Mesendoderm (in vitro differentiated cells): ENCODE measurements at regions not wholly inside any gene's neighbourhood (a gene's known extent, or its start where the extent isn't known, plus 50 kb on each side); places are given as distances from the start of the nearest gene placed in this dataset.

ENCODE experiments used
- DNase-seq: peaks from one replicate; pipeline ENCODE4 v3.0.0; 2013
- H2AK5ac ChIP-seq: 2 replicates; pipeline ENCODE4 v1.6.1; 2013; ENCODE audit warnings: low read length, inconsistent platforms
- H2BK120ac ChIP-seq: 2 replicates; pipeline ENCODE4 v1.6.1; 2013; ENCODE audit warnings: low read depth, mild to moderate bottlenecking, low read length, moderate library complexity, mixed read lengths
- H2BK15ac ChIP-seq: replicated peaks from 2 replicates; pipeline ENCODE4 v1.6.1; 2013; ENCODE audit warnings: low read depth, mild to moderate bottlenecking, moderate library complexity
- H2BK5ac ChIP-seq: 2 replicates; pipeline ENCODE4 v1.6.1; 2013; ENCODE audit warnings: low read length, inconsistent platforms
- H3K18ac ChIP-seq: 2 replicates; pipeline ENCODE4 v1.6.1; 2013; ENCODE audit warnings: mild to moderate bottlenecking, low read length, mixed read lengths
- H3K23ac ChIP-seq: one replicate; pipeline ENCODE4 v1.6.1; 2013; ENCODE audit warnings: low read length
- H3K27ac ChIP-seq: 2 replicates; pipeline ENCODE4 v1.5.1; 2013; ENCODE audit warnings: low read depth, mild to moderate bottlenecking, inconsistent platforms, low read length, moderate library complexity
- H3K27me3 ChIP-seq: 2 replicates; pipeline ENCODE4 v1.6.1; 2013; ENCODE audit warnings: low read length, control low read depth, mild to moderate bottlenecking, inconsistent platforms; ENCODE audit not compliant: insufficient read depth, poor library complexity
- H3K36me3 ChIP-seq: 2 replicates; pipeline ENCODE4 v1.6.1; 2013; ENCODE audit warnings: low read length, inconsistent platforms; ENCODE audit not compliant: control insufficient read depth, insufficient read depth
- H3K4ac ChIP-seq: one replicate; pipeline ENCODE4 v1.6.1; 2013; ENCODE audit warnings: low read depth, mild to moderate bottlenecking, low read length, moderate library complexity
- H3K4me1 ChIP-seq: 2 replicates; pipeline ENCODE4 v1.6.1; 2013; ENCODE audit warnings: low read depth, low read length, inconsistent platforms; ENCODE audit not compliant: control insufficient read depth
- H3K4me2 ChIP-seq: 2 replicates; pipeline ENCODE4 v1.6.1; 2013; ENCODE audit warnings: low read length
- H3K4me3 ChIP-seq: 2 replicates; pipeline ENCODE4 v1.5.1; 2013; ENCODE audit warnings: mild to moderate bottlenecking, low read length
- H3K56ac ChIP-seq: one replicate; pipeline ENCODE4 v1.6.1; 2013; ENCODE audit warnings: low read length
- H3K79me1 ChIP-seq: 2 replicates; pipeline ENCODE4 v1.6.1; 2013; ENCODE audit warnings: low read length, inconsistent platforms
- H3K79me2 ChIP-seq: 2 replicates; pipeline ENCODE4 v1.6.1; 2013; ENCODE audit warnings: mild to moderate bottlenecking, low read length; ENCODE audit not compliant: control insufficient read depth, insufficient read depth
- H3K9ac ChIP-seq: 2 replicates; pipeline ENCODE4 v1.6.1; 2013; ENCODE audit warnings: low read length, inconsistent platforms
- H4K5ac ChIP-seq: one replicate; pipeline ENCODE4 v1.6.1; 2013; ENCODE audit warnings: low read length
- H4K8ac ChIP-seq: one replicate; pipeline ENCODE4 v1.6.1; 2013; ENCODE audit warnings: low read depth, mild to moderate bottlenecking, control low read depth, low read length, moderate library complexity
- WGBS: extraction: QIAGEN DNeasy Blood & Tissue Kit; methylation state at CpG from one replicate; pipeline ENCODE4 v1.1.7; 2013; ENCODE audit warnings: low lambda C conversion rate, missing lambda C conversion rate; ENCODE audit not compliant: insufficient coverage; ENCODE audit errors: extremely low coverage; 5-methylcytosine and 5-hydroxymethylcytosine counted together

- Histone ChIP-seq H3K4ac (no peak overlapping the region), H3K9ac (no peak overlapping the region), H3K4me1 (no peaks in the 10 kb centered on the region), H2AK5ac (no peak overlapping the region), H3K56ac (no peak overlapping the region), H3K4me2 (no peak overlapping the region), H3K79me2 (no peaks in the 10 kb centered on the region), H2BK15ac (no peak overlapping the region), H3K79me1 (no peaks in the 10 kb centered on the region), H3K36me3 (no peaks in the 10 kb centered on the region), H4K5ac (no peak overlapping the region), H3K27me3 (no peaks in the 10 kb centered on the region), H2BK120ac (no peak overlapping the region), H4K8ac (no peak overlapping the region), H3K27ac (no peak overlapping the region), H3K4me3 (no peak overlapping the region), H2BK5ac (no peak overlapping the region), H3K23ac (no peak overlapping the region), H3K18ac (no peak overlapping the region)
- no CpG with 5 or more reads among the region's 4 CpGs for WGBS
- DNase-seq: no peak
These were observed 588.6 kb downstream of the NLGN4X start for GRCh38 chrX:5640071-5640470.

GRCh38 chrX:5638572-5638971 is 590.1 kb downstream of the NLGN4X start:
- no peak overlapping the region for H2AK5ac ChIP-seq
- no peak overlapping the region for H2BK120ac ChIP-seq
- no peaks in the 10 kb centered on the region for H3K79me2 ChIP-seq
- no peak overlapping the region for H4K8ac ChIP-seq
- H3K4me3 ChIP-seq: no peak overlapping the region
- DNase-seq: no peak
- no peak overlapping the region for H3K23ac ChIP-seq
- H2BK15ac ChIP-seq: no peak overlapping the region
- no peaks in the 10 kb centered on the region for H3K79me1 ChIP-seq
- no peak overlapping the region for H3K56ac ChIP-seq
- no peak overlapping the region for H3K27ac ChIP-seq
- H3K9ac ChIP-seq: no peak overlapping the region
- no peak overlapping the region for H3K4me2 ChIP-seq
- H4K5ac ChIP-seq: no peak overlapping the region
- H3K36me3 ChIP-seq: no peaks in the 10 kb centered on the region
- H3K4me1 ChIP-seq: no peaks in the 10 kb centered on the region
- no peak overlapping the region for H2BK5ac ChIP-seq
- H3K18ac ChIP-seq: no peak overlapping the region
- H3K4ac ChIP-seq: no peak overlapping the region
- no peaks in the 10 kb centered on the region for H3K27me3 ChIP-seq
- whole genome bisulfite sequencing: no CpG with 5 or more reads among the region's 7 CpGs

DNA sequence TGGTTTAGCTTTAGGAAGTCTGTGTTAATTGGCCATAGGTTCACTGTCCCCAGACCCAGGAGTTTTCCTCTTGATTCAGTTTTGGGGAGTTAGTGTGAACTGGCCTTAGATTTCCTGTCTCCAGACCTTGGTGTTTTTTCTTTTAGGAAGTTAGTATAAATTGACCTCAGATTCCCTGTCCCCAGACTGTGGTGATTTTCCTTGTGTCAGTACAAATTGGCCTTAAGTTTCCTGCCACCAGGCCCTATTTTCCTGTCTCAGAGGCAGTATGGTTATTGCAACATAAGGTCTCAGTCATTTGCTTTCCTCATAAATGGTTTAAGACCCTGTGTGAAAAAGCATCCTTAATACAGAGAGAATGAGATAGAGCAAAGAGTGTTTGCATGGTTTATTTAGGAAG is 595.8 kb downstream of the NLGN4X start:
- no peak overlapping the region for H4K8ac ChIP-seq
- H3K4me1 ChIP-seq: no peaks in the 10 kb centered on the region
- no peaks in the 10 kb centered on the region for H3K79me2 ChIP-seq
- H2AK5ac ChIP-seq: no peak overlapping the region
- H3K9ac ChIP-seq: no peak overlapping the region
- no peak overlapping the region for H3K18ac ChIP-seq
- no peak overlapping the region for H3K4ac ChIP-seq
- H2BK5ac ChIP-seq: peak overlapping the region; percentile 50
- no peaks in the 10 kb centered on the region for H3K36me3 ChIP-seq
- H3K23ac ChIP-seq: no peak overlapping the region
- no peak overlapping the region for H2BK15ac ChIP-seq
- no peak overlapping the region for H3K4me2 ChIP-seq
- H3K4me3 ChIP-seq: no peak overlapping the region
- no peak overlapping the region for H4K5ac ChIP-seq
- H2BK120ac ChIP-seq: no peak overlapping the region
- no peak overlapping the region for H3K56ac ChIP-seq
- H3K27me3 ChIP-seq: no peaks in the 10 kb centered on the region
- no peaks in the 10 kb centered on the region for H3K79me1 ChIP-seq
- DNase-seq: no peak
- H3K27ac ChIP-seq: peak overlapping the region; percentile 28

GRCh38 chrX:5632061-5632614 is 596.5 kb downstream of the NLGN4X start:
- Histone ChIP-seq H4K8ac (no peak overlapping the region), H3K4ac (no peak overlapping the region), H3K27me3 (no peaks in the 10 kb centered on the region), H3K79me2 (no peaks in the 10 kb centered on the region), H3K23ac (no peak overlapping the region), H3K36me3 (no peaks in the 10 kb centered on the region), H3K9ac (no peak overlapping the region), H2BK120ac (no peak overlapping the region), H2AK5ac (no peak overlapping the region), H4K5ac (no peak overlapping the region), H3K4me3 (no peak overlapping the region), H3K56ac (no peak overlapping the region), H3K18ac (no peak overlapping the region), H2BK5ac (no peak overlapping the region), H3K4me2 (no peak overlapping the region), H2BK15ac (no peak overlapping the region), H3K79me1 (no peaks in the 10 kb centered on the region), H3K4me1 (no peaks in the 10 kb centered on the region), H3K27ac (peak overlapping the region; percentile 28)
- DNase-seq: peak; percentile 84
- WGBS: no CpG with 5 or more reads among the region's 9 CpGs

- Histone ChIP-seq H2AK5ac (no peak overlapping the region), H3K9ac (no peak overlapping the region), H2BK5ac (no peak overlapping the region), H3K4me2 (no peak overlapping the region), H3K18ac (no peak overlapping the region), H3K36me3 (no peaks in the 10 kb centered on the region), H4K5ac (no peak overlapping the region), H2BK15ac (no peak overlapping the region), H3K4me1 (no peaks in the 10 kb centered on the region), H3K79me1 (no peaks in the 10 kb centered on the region), H3K79me2 (no peaks in the 10 kb centered on the region), H3K27ac (no peak overlapping the region), H4K8ac (no peak overlapping the region), H3K23ac (no peak overlapping the region), H3K56ac (no peak overlapping the region), H3K4ac (no peak overlapping the region), H3K27me3 (no peaks in the 10 kb centered on the region), H3K4me3 (no peak overlapping the region), H2BK120ac (no peak overlapping the region)
- no peak for DNase-seq
These were observed 611.0 kb downstream of the NLGN4X start for GRCh38 chrX:5617666-5618065.

DNA sequence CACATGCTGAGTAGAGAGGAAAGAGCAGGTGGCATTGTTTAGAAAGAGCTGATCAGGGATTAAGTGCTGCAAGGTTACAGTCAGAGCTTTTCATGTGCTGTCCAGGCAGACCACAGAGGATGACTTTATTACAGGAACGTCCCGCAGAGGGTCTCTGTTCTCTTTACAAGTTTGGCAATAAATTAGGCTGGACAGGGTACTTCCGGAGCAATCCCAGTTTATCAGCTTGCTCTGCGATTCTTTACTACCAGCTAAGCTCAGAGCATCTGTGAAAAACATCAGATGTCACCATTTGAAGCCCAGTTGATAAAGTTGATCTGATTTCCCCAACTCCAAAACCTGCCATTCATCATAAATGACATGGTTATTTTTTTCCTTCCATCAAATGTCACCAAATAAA is 633.1 kb downstream of the NLGN4X start:
- Histone ChIP-seq H3K79me2 (no peaks in the 10 kb centered on the region), H3K4me2 (no peak overlapping the region), H2BK5ac (no peak overlapping the region), H3K79me1 (no peaks in the 10 kb centered on the region), H3K4ac (no peak overlapping the region), H3K9ac (no peak overlapping the region), H2AK5ac (no peak overlapping the region), H2BK15ac (no peak overlapping the region), H3K4me3 (no peak overlapping the region), H3K27me3 (no peaks in the 10 kb centered on the region), H3K36me3 (no peaks in the 10 kb centered on the region), H3K27ac (no peak overlapping the region), H3K23ac (no peak overlapping the region), H3K18ac (no peak overlapping the region), H3K4me1 (no peaks in the 10 kb centered on the region), H4K8ac (no peak overlapping the region), H2BK120ac (no peak overlapping the region), H3K56ac (no peak overlapping the region), H4K5ac (no peak overlapping the region)
- DNase-seq: no peak
- no CpG with 5 or more reads among the region's 4 CpGs for WGBS
